ENCODE measurements at regions not wholly inside any gene's neighbourhood (a gene's known extent, or its start where the extent isn't known, plus 50 kb on each side); places are given as distances from the start of the nearest gene placed in this dataset.
"Not testable (repeated sequence)": the region's sequence is repeated elsewhere in the genome, so short reads cannot be mapped to it uniquely, and the experiment has no call there.

DNA sequence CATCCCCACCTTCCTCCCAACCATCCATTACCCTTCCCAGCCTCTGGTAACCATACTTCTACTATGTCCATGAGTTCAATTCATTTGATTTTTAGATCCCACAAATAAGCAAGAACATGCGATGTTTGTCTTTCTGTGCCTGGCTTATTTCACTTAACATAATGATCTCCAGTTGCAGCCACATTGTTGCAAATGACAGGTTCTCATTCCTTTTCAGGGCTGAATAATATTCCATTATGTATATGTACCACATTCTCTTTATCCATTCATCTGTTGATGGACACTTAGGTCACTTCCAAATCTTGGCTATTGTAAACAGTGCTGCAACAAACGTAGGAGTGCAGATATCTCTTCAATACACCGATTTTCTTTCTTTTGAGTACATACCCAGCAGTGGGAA lies 522.1 kb downstream of the TMEM114 start:
- TF ChIP-seq, protein P1, sequence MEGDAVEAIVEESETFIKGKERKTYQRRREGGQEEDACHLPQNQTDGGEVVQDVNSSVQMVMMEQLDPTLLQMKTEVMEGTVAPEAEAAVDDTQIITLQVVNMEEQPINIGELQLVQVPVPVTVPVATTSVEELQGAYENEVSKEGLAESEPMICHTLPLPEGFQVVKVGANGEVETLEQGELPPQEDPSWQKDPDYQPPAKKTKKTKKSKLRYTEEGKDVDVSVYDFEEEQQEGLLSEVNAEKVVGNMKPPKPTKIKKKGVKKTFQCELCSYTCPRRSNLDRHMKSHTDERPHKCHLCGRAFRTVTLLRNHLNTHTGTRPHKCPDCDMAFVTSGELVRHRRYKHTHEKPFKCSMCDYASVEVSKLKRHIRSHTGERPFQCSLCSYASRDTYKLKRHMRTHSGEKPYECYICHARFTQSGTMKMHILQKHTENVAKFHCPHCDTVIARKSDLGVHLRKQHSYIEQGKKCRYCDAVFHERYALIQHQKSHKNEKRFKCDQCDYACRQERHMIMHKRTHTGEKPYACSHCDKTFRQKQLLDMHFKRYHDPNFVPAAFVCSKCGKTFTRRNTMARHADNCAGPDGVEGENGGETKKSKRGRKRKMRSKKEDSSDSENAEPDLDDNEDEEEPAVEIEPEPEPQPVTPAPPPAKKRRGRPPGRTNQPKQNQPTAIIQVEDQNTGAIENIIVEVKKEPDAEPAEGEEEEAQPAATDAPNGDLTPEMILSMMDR (IDR thresholded peaks at IDR 0.05): not testable (repeated sequence)
- TF ChIP-seq POLR2A (IDR thresholded peaks at IDR 0.05): not testable (repeated sequence)

Measured in adrenal gland (tissue), 5 donors.